Activated CD4-positive, alpha-beta memory T cell treated with anti-CD3 and anti-CD28 coated beads for 36 hours (primary cell): ENCODE measurements at regions not wholly inside any gene's neighbourhood (a gene's known extent, or its start where the extent isn't known, plus 50 kb on each side); places are given as distances from the start of the nearest gene placed in this dataset.

ENCODE experiments used
- CTCF ChIA-PET: fragments of 350-600 bp; sonication (Branson Sonifier 250); formaldehyde crosslinking; loops from one replicate; lab custom pipeline; 2021; ENCODE audit warnings: antibody characterized with exemption, inconsistent platforms; lab: Charles Lee
- POLR2A ChIA-PET: fragments of 350-600 bp; sonication (Branson Sonifier 250); formaldehyde crosslinking; loops from one replicate; lab custom pipeline; 2021; ENCODE audit warnings: antibody characterized with exemption; lab: Charles Lee
- DNase-seq: peaks from one replicate; pipeline ENCODE4 v3.0.0-alpha.2; 2020
- H3K27ac Mint-ChIP-seq: one replicate; pipeline ENCODE4 v1.8.0; 2021; ENCODE audit warnings: mixed read lengths
- H3K27me3 Mint-ChIP-seq: one replicate; pipeline ENCODE4 v1.8.0; 2021; ENCODE audit warnings: mixed read lengths
- H3K36me3 Mint-ChIP-seq: one replicate; pipeline ENCODE4 v1.8.0; 2021; ENCODE audit warnings: mixed read lengths
- H3K4me1 Mint-ChIP-seq: one replicate; pipeline ENCODE4 v1.8.0; 2021; ENCODE audit warnings: low read depth, mixed read lengths
- H3K4me3 Mint-ChIP-seq: one replicate; pipeline ENCODE4 v1.8.0; 2021; ENCODE audit warnings: mild to moderate bottlenecking, mixed read lengths
- H3K9me3 Mint-ChIP-seq: one replicate; pipeline ENCODE4 v1.8.0; 2021; ENCODE audit warnings: mixed read lengths
- intact Hi-C: fragments of 100-400 bp; cut with micrococcal nuclease; formaldehyde crosslinking; loops from one replicate; pipeline ENCODE4 v1.15.1; 2023

DNA sequence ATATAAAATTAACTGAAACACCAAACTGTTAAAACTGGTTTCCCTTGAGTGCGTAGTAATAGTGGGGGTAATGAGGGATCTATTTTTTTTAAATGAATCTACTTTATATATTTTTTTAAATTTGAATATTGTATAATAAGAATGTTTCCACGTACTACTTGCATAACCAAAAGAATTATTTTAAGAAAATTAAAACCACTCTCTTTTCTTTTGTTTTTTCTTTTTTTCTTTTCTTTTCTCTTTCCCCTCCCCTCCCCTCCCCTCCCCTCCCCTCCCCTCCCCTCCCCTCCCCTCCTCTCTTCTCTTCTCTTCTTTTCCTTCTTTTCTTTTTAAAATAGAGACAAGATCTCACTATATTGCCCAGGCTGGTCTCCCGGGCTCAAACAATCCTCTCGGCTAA lies 166.9 kb upstream of the MID1 start:
- ChIA-PET CTCF (no interaction called here), POLR2A (no interaction called here)
- no peaks in the 10 kb centered on the region for H3K36me3 Mint-ChIP-seq
- H3K4me1 Mint-ChIP-seq = no peaks in the 10 kb centered on the region
- peaks cover 1% of the 10 kb centered on the region for H3K9me3 Mint-ChIP-seq
- no peaks in the 10 kb centered on the region for H3K27me3 Mint-ChIP-seq
- DNase-seq = no peak
- no peak overlapping the region for H3K4me3 Mint-ChIP-seq
- intact Hi-C loops = no loop called here
- H3K27ac Mint-ChIP-seq = no peak overlapping the region

DNA sequence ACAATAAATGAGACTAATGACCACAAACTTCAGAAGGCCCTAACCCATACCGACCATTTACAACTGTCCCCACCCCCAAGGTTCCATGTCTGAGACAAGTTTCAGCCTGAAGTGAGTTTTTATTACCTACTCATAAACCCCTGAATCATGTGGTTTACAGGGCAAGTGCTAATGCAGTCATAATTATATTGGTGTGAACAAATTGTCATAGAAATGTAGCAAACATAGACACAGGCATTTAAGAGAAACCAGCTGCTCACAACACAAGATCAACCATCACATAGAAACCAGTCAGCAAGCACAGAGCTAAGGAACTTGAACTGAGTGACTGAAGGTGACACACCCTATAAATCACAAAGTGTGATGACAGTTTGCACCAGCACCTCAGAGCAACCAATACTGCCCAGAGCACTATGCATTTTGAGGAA lies 173.8 kb upstream of the MID1 start:
- Mint-ChIP-seq H3K4me3 (no peak overlapping the region), H3K9me3 (peaks cover under 1% of the 10 kb centered on the region)
- CTCF ChIA-PET = no interaction called here

DNA sequence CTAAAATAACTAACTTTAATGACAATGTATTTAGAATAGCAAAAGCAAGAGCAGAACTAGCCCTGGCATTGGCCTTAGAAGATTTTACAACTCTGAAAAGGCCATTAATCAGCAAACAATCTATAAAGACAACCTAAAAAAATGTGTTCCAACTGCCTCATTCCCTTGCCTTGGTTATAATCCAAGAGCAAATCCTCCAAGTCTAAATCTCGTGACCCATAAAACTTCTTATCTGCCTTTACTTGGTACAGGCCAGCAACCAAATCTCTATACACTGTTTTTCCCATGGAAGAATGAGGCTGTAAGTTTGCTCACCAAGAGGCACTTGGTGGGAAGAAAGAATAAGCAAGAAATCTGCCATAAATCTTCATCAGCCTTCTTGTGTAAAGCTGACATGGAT lies 175.3 kb upstream of the MID1 start:
- Mint-ChIP-seq H3K4me3 (no peak overlapping the region), H3K4me1 (no peaks in the 10 kb centered on the region), H3K27ac (no peak overlapping the region), H3K36me3 (no peaks in the 10 kb centered on the region), H3K9me3 (no peaks in the 10 kb centered on the region), H3K27me3 (no peaks in the 10 kb centered on the region)
- ChIA-PET CTCF (no interaction called here), POLR2A (no interaction called here)
- DNase-seq = no peak
- intact Hi-C loops = no loop called here

More for the DNA sequence above, 173.8 kb upstream of the MID1 start:
- DNase-seq = no peak
- intact Hi-C loops = no loop called here
- Mint-ChIP-seq H3K27me3 (no peaks in the 10 kb centered on the region), H3K36me3 (no peaks in the 10 kb centered on the region), H3K27ac (no peak overlapping the region), H3K4me1 (no peaks in the 10 kb centered on the region)
- POLR2A ChIA-PET = no interaction called here

DNA sequence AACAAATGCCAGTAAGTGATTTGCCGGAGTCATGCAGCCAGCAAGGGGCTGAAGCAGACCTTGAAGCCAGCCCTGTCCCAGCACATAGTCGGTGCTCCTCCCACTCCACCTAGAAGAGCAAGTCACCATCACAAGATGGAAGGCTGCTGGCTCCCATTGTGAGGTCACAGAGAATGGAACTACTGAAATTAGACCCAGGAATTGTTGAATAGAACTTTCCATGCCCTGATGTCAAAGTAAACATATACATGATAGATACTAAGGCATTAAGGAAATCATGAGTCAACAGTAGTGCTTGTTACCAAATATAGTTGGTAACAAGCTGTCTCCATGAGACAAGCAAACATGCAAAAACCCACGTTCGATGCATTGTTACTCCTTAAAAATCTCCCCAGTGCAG lies 177.1 kb upstream of the MID1 start:
- no peak for DNase-seq
- ChIA-PET POLR2A (no interaction called here), CTCF (no interaction called here)
- Mint-ChIP-seq H3K4me3 (no peak overlapping the region), H3K4me1 (no peaks in the 10 kb centered on the region), H3K27ac (no peak overlapping the region), H3K36me3 (no peaks in the 10 kb centered on the region), H3K9me3 (peaks cover 2% of the 10 kb centered on the region), H3K27me3 (no peaks in the 10 kb centered on the region)
- intact Hi-C loops = no loop called here

DNA sequence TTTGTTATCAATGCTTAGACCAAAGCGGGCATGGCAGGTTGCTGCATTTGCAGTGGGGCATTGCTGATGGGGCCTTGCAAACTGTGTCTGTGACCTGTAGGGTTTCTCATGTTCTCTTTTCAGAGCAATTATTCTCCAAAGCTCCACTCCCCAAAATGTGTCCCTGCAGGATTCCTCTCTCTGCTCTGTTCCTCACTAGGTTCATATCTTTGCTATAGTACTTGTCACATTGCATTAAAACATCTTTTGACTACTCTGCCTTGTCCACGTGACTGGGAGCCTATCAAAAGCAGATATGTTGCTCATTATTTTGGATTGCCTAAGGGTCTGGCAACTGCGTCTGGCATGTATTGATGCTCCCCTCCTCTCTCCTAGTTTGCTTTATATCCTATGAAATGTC lies 177.7 kb upstream of the MID1 start:
- intact Hi-C loops = no loop called here
- ChIA-PET CTCF (no interaction called here), POLR2A (no interaction called here)
- H3K9me3 Mint-ChIP-seq = peaks cover 2% of the 10 kb centered on the region
- H3K4me1 Mint-ChIP-seq = no peaks in the 10 kb centered on the region
- H3K36me3 Mint-ChIP-seq = no peaks in the 10 kb centered on the region
- H3K27me3 Mint-ChIP-seq = no peaks in the 10 kb centered on the region
- no peak for DNase-seq
- H3K4me3 Mint-ChIP-seq = no peak overlapping the region
- no peak overlapping the region for H3K27ac Mint-ChIP-seq

DNA sequence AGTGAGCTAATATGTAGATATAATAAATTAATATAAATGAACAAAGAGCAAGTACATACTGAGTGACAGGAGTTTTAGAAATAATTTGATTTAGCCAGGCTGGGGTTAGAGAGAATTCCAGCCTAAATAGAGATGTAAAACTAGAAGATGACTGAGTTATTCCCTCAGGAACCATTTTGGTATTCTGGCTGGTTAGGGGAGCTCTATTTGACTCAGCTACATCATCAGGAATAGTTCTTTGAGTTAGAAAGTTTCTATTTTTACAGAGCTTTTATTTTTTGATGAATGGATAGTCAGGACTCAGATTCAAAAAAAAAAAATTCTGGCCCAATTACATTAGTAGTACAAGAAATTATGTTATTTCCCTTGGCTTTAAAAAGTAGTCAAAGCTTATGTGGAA lies 180.4 kb upstream of the MID1 start:
- intact Hi-C loops = no loop called here
- ChIA-PET CTCF (no interaction called here), POLR2A (no interaction called here)
- Mint-ChIP-seq H3K27me3 (no peaks in the 10 kb centered on the region), H3K36me3 (no peaks in the 10 kb centered on the region), H3K4me1 (no peaks in the 10 kb centered on the region), H3K4me3 (no peak overlapping the region), H3K9me3 (peaks cover 2% of the 10 kb centered on the region), H3K27ac (no peak overlapping the region)
- no peak for DNase-seq

DNA sequence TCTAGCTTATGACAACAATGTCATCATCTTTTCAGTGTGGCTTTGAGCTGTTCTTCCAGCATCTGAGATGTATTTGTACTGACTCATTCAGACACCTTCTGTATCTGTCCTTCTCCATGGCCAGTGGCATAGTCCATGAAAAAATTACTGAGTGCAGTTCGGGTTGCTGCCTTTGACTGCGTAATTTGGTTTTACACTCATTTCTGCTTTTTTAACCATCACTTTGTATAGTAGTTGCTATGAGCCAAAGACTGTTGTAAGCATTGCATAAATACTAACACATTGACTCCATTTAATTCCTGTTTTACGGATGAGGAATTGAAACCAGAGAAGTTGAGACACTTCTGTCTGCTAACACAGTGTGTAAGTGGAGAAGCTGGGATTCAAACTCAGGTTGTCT lies 190.7 kb upstream of the MID1 start:
- no peak overlapping the region for H3K27ac Mint-ChIP-seq
- CTCF ChIA-PET = no interaction called here
- no peaks in the 10 kb centered on the region for H3K36me3 Mint-ChIP-seq
- no peaks in the 10 kb centered on the region for H3K27me3 Mint-ChIP-seq
- DNase-seq = no peak
- no peak overlapping the region for H3K4me3 Mint-ChIP-seq
- H3K4me1 Mint-ChIP-seq = no peaks in the 10 kb centered on the region
- POLR2A ChIA-PET = no interaction called here
- intact Hi-C loops = no loop called here
- H3K9me3 Mint-ChIP-seq = peaks cover 3% of the 10 kb centered on the region

DNA sequence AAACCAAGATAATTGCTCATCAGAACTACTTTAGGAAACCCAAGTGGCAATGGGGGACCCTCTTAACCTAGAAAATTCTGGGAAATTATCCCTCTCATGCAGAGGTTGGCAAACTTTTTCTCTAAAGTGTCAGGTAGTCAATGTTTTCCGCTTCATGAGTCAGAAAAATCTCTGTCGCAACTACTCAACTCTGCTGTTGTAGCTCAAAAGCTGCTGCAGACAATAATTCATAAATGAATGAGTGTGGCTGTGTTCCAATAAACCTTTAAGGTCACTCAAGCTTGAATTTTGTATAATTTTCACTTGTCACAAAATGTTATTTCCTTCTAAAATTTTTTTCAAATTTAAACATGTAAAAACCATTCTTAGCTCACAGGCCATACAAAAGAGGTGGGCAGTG lies 193.4 kb upstream of the MID1 start:
- ChIA-PET POLR2A (no interaction called here), CTCF (no interaction called here)
- no peaks in the 10 kb centered on the region for H3K4me1 Mint-ChIP-seq
- no peaks in the 10 kb centered on the region for H3K36me3 Mint-ChIP-seq
- H3K27me3 Mint-ChIP-seq = no peaks in the 10 kb centered on the region
- no peak for DNase-seq
- no peak overlapping the region for H3K27ac Mint-ChIP-seq
- no peak overlapping the region for H3K4me3 Mint-ChIP-seq
- intact Hi-C loops = no loop called here
- H3K9me3 Mint-ChIP-seq = peaks cover 3% of the 10 kb centered on the region

DNA sequence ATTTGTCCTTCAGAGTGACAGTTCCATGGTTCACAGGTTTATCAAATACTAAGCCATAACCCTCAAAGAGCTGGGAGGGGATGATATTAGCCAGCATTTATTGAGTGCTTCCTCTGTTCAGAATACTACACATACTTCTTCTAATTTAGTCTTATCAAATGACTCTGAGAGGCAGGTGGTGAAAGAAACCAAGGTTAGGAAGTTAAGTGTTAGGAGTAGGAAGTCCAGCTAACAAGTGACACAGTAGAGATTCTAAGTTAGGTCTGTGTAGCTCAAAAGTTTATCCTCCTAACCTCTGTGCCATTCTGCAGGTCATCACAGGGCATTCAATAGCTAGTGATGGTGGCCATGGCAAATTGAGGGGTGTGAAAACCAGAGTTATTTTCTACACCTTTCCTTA lies 198.3 kb upstream of the MID1 start:
- Mint-ChIP-seq H3K9me3 (no peaks in the 10 kb centered on the region), H3K4me1 (no peaks in the 10 kb centered on the region), H3K36me3 (no peaks in the 10 kb centered on the region), H3K27ac (no peak overlapping the region), H3K4me3 (no peak overlapping the region), H3K27me3 (no peaks in the 10 kb centered on the region)
- intact Hi-C loops = no loop called here
- no peak for DNase-seq
- POLR2A ChIA-PET = no interaction called here
- CTCF ChIA-PET = no interaction called here

DNA sequence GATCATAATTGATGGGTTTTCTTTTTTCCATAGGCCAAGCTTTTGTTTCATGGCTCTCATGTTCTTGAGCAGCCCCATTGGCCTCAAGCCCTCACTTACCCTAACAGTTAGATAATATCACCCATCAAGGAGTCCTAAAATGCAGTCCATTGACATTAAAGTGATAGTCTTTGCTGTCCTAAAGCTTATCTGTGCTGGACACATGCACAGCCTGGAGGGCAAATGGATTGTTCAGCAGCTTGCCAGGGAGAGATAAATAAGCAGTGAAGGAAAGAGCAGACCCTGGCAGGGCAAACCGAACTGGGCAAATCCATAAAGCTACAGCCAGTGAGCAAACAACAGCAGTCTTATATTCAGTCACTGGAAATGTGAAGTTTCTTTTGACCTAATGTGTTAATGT lies 199.6 kb upstream of the MID1 start:
- Mint-ChIP-seq H3K27ac (no peak overlapping the region), H3K4me3 (no peak overlapping the region), H3K36me3 (no peaks in the 10 kb centered on the region), H3K4me1 (no peaks in the 10 kb centered on the region), H3K27me3 (no peaks in the 10 kb centered on the region), H3K9me3 (no peaks in the 10 kb centered on the region)
- intact Hi-C loops = no loop called here
- no peak for DNase-seq
- CTCF ChIA-PET = no interaction called here
- POLR2A ChIA-PET = no interaction called here

DNA sequence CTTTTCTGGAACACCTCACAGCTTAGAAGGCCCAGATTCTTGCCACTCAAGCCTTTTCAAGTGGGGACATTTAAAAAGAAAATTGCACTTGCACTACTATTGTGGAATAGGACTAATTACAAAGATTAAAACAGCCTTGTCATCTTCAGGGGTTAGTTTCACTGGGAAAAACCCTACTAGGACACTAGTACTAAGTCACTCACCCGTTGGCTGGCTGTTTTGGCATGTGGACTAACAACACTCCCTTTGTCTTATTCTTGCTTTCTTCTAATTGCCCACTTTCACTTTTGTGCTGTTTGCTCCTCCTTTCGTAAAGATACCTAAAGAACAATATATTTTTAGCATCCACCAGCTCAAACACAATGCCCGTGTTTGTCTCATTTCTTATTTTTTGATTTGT lies 200.9 kb upstream of the MID1 start:
- POLR2A ChIA-PET = no interaction called here

DNA sequence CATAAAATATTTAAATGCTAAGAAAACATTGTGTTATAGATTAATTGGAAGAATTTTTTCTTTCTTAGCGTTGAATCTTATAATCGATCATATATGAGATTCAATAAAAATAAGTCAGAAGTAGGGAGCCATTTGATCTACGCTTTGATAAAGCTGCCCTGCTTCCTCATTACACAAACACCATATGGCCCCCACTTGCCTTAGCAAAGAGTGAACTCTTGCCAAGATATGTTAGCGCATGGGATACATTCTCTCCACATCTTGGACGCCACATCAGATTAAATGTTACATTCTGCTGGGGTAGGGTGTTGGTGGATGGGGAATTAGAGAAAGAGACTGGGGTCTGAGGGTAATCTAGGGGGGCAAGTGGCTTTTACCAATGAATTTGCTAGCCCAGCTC lies 207.7 kb upstream of the MID1 start:
- Mint-ChIP-seq H3K36me3 (no peaks in the 10 kb centered on the region), H3K27ac (no peak overlapping the region), H3K4me3 (no peak overlapping the region), H3K9me3 (no peaks in the 10 kb centered on the region), H3K4me1 (no peaks in the 10 kb centered on the region), H3K27me3 (no peaks in the 10 kb centered on the region)
- intact Hi-C loops = no loop called here
- DNase-seq = no peak
- ChIA-PET POLR2A (no interaction called here), CTCF (no interaction called here)

More for the DNA sequence above, 200.9 kb upstream of the MID1 start:
- Mint-ChIP-seq H3K4me3 (no peak overlapping the region), H3K27ac (no peak overlapping the region), H3K36me3 (no peaks in the 10 kb centered on the region), H3K9me3 (no peaks in the 10 kb centered on the region), H3K27me3 (no peaks in the 10 kb centered on the region), H3K4me1 (no peaks in the 10 kb centered on the region)
- DNase-seq = no peak
- CTCF ChIA-PET = no interaction called here
- intact Hi-C loops = no loop called here

DNA sequence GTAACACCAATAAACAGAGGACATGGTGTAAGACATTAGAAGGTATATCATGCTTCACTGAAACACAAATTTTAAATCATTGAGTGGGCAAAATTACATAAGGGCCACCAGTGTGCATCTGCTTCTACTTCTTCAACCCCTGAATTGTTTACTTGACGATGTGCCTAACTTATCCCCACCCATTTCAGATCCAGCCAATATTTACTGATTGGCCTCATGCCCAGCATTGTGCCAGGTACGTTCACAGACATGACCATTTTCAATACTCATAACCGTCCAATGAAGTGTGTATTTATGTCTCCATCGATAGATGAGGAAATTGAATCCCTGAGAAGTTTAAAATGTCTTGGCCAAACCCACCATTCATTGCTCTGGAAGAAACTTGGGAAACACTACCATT lies 208.3 kb upstream of the MID1 start:
- ChIA-PET CTCF (no interaction called here), POLR2A (no interaction called here)
- intact Hi-C loops = no loop called here
- DNase-seq = no peak
- H3K4me1 Mint-ChIP-seq = no peaks in the 10 kb centered on the region
- no peak overlapping the region for H3K27ac Mint-ChIP-seq
- H3K36me3 Mint-ChIP-seq = no peaks in the 10 kb centered on the region
- H3K4me3 Mint-ChIP-seq = no peak overlapping the region
- H3K27me3 Mint-ChIP-seq = no peaks in the 10 kb centered on the region
- H3K9me3 Mint-ChIP-seq = no peaks in the 10 kb centered on the region
